ENCODE measurements at regions not wholly inside any gene's neighbourhood (a gene's known extent, or its start where the extent isn't known, plus 50 kb on each side); places are given as distances from the start of the nearest gene placed in this dataset.

DNA sequence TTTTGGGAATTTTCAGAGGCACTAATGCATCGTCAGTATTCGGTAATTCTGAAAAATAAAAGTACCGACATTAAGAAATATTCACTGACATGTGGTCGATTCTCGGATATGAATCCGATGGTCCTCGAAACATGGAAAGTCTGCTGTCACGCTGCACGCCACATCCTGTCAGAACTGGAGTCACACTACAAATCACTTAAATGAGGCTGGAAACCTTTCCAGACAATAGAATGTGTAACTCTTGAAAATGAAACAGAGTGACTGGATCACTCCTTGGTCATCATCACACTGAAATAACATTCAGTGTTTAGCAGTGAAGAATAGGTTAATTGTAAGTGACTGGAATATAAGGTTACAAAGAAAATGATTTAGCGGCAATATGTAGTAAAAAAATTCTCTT, 620.1 kb upstream of the ADAMTS5 start:
- no peaks in the 10 kb centered on the region for H3K36me3 Mint-ChIP-seq
- H3K27me3 Mint-ChIP-seq (ENCODE audit: insufficient read depth, low read depth) = no peaks in the 10 kb centered on the region
- Histone ChIP-seq H2AFZ (replicated peaks) (no peak overlapping the region), H3K4me1 (no peaks in the 10 kb centered on the region), H3K4me2 (no peak overlapping the region), H3K27me3 (no peaks in the 10 kb centered on the region), H3F3A (ENCODE audit: low read depth) (no peaks in the 10 kb centered on the region), H3K9ac (no peak overlapping the region), H3K4me3 (no peak overlapping the region), H3K36me3 (no peaks in the 10 kb centered on the region), H4K20me1 (ENCODE audit: low read depth) (no peaks in the 10 kb centered on the region), H3K9me3 (ENCODE audit: low read depth) (no peaks in the 10 kb centered on the region), H3K79me2 (ENCODE audit: low read depth) (no peaks in the 10 kb centered on the region), H3K27ac (no peak overlapping the region)
- H3K9me3 Mint-ChIP-seq = no peaks in the 10 kb centered on the region
- no peak for DNase-seq (ENCODE audit: low spot score)
- TF ChIP-seq EZH2phosphoT487 (IDR thresholded peaks at IDR 0.05) (no peak), EZH2 (IDR thresholded peaks at IDR 0.05) (no peak)
- TF ChIP-seq, protein P1, sequence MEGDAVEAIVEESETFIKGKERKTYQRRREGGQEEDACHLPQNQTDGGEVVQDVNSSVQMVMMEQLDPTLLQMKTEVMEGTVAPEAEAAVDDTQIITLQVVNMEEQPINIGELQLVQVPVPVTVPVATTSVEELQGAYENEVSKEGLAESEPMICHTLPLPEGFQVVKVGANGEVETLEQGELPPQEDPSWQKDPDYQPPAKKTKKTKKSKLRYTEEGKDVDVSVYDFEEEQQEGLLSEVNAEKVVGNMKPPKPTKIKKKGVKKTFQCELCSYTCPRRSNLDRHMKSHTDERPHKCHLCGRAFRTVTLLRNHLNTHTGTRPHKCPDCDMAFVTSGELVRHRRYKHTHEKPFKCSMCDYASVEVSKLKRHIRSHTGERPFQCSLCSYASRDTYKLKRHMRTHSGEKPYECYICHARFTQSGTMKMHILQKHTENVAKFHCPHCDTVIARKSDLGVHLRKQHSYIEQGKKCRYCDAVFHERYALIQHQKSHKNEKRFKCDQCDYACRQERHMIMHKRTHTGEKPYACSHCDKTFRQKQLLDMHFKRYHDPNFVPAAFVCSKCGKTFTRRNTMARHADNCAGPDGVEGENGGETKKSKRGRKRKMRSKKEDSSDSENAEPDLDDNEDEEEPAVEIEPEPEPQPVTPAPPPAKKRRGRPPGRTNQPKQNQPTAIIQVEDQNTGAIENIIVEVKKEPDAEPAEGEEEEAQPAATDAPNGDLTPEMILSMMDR (IDR thresholded peaks at IDR 0.05) = no peak
- no peaks in the 10 kb centered on the region for H3K4me1 Mint-ChIP-seq
- no peak overlapping the region for H3K27ac Mint-ChIP-seq
- no peak overlapping the region for H3K4me3 Mint-ChIP-seq

DNA sequence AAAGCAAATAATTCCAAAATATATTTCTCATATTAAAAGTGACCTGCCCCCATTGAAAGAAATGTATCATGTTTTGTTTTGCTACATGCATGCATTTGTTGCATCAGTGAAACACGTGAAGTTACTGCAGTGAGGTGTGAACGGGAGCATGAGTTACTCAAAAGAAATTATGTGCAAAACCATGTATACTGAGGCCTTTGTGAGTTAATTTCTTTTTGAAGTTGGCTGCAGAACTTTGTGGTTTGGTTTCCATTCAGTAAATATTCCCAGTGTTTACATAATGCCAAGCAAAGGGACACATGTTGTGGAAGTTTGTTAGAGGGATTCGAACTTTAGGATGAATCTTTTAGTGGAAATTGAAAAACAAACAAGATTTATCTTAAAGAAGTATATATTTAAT, 619.4 kb upstream of the ADAMTS5 start:
- Histone ChIP-seq H3K36me3 (no peaks in the 10 kb centered on the region), H3F3A (ENCODE audit: low read depth) (no peaks in the 10 kb centered on the region), H3K27me3 (no peaks in the 10 kb centered on the region), H3K9ac (no peak overlapping the region), H3K79me2 (ENCODE audit: low read depth) (no peaks in the 10 kb centered on the region), H3K27ac (no peak overlapping the region), H3K9me3 (ENCODE audit: low read depth) (no peaks in the 10 kb centered on the region), H4K20me1 (ENCODE audit: low read depth) (no peaks in the 10 kb centered on the region), H3K4me2 (no peak overlapping the region), H2AFZ (replicated peaks) (no peak overlapping the region), H3K4me3 (no peak overlapping the region), H3K4me1 (no peaks in the 10 kb centered on the region)
- no peaks in the 10 kb centered on the region for H3K36me3 Mint-ChIP-seq
- TF ChIP-seq EZH2phosphoT487 (IDR thresholded peaks at IDR 0.05) (no peak), EZH2 (IDR thresholded peaks at IDR 0.05) (no peak)
- TF ChIP-seq, protein P1 (IDR thresholded peaks at IDR 0.05) = no peak
- no peaks in the 10 kb centered on the region for H3K9me3 Mint-ChIP-seq
- H3K27me3 Mint-ChIP-seq (ENCODE audit: insufficient read depth, low read depth) = no peaks in the 10 kb centered on the region
- no peak for DNase-seq (ENCODE audit: low spot score)
- no peak overlapping the region for H3K4me3 Mint-ChIP-seq
- H3K4me1 Mint-ChIP-seq = no peaks in the 10 kb centered on the region
- H3K27ac Mint-ChIP-seq = no peak overlapping the region

DNA sequence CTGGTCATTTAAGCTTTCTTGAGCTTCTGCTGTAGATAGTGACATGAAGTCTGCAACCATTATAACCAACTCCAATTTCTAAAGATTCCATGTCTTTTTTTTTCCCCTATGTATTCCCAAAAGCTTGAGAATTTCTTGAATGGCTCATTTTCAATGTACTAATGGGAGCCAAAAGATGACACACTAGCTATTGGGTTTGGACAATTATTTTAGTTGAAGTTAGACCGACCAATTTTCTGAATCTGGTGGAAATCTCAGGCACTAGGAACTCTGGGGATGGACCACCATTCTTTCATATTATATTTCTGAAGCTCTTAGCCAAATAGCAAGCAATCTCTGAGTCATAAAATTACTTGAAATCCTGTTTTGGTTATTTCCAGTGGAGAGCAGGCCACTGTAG, 617.4 kb upstream of the ADAMTS5 start:
- H3K27me3 Mint-ChIP-seq (ENCODE audit: insufficient read depth, low read depth) = no peaks in the 10 kb centered on the region
- H2AFZ ChIP-seq (replicated peaks) = no peak overlapping the region

More for the DNA sequence above, 617.4 kb upstream of the ADAMTS5 start:
- TF ChIP-seq EZH2 (IDR thresholded peaks at IDR 0.05) (no peak), EZH2phosphoT487 (IDR thresholded peaks at IDR 0.05) (no peak)
- TF ChIP-seq, protein P1 (IDR thresholded peaks at IDR 0.05) = no peak
- Histone ChIP-seq H3K27me3 (no peaks in the 10 kb centered on the region), H3K27ac (no peak overlapping the region), H3K4me1 (no peaks in the 10 kb centered on the region), H4K20me1 (ENCODE audit: low read depth) (no peaks in the 10 kb centered on the region), H3K4me2 (no peak overlapping the region), H3K36me3 (no peaks in the 10 kb centered on the region), H3K9ac (no peak overlapping the region), H3F3A (ENCODE audit: low read depth) (no peaks in the 10 kb centered on the region), H3K9me3 (ENCODE audit: low read depth) (no peaks in the 10 kb centered on the region), H3K79me2 (ENCODE audit: low read depth) (no peaks in the 10 kb centered on the region), H3K4me3 (no peak overlapping the region)
- Mint-ChIP-seq H3K36me3 (no peaks in the 10 kb centered on the region), H3K4me1 (no peaks in the 10 kb centered on the region), H3K9me3 (peaks cover 2% of the 10 kb centered on the region), H3K4me3 (no peak overlapping the region), H3K27ac (no peak overlapping the region)
- no peak for DNase-seq (ENCODE audit: low spot score)
